Osteoblast (primary cell): ENCODE measurements at regions not wholly inside any gene's neighbourhood (a gene's known extent, or its start where the extent isn't known, plus 50 kb on each side); places are given as distances from the start of the nearest gene placed in this dataset.

ENCODE experiments used
- DNase-seq: peaks from one replicate; pipeline ENCODE4 v3.0.0; 2011; ENCODE audit warnings: low spot score, mixed read lengths; ENCODE audit not compliant: insufficient read length; ENCODE audit errors: missing footprints
- H2AFZ ChIP-seq: 2 replicates; pipeline ENCODE4 v1.6.0; 2011; ENCODE audit warnings: mild to moderate bottlenecking, low read length
- H3K27ac ChIP-seq: 2 replicates; pipeline ENCODE4 v1.5.1; 2011; ENCODE audit warnings: mild to moderate bottlenecking, low read depth, low read length, moderate library complexity
- H3K27me3 ChIP-seq: 2 replicates; pipeline ENCODE4 v1.6.0; 2012; ENCODE audit warnings: mild to moderate bottlenecking, control low read depth, inconsistent platforms, low read length, moderate library complexity; ENCODE audit not compliant: insufficient read depth
- H3K36me3 ChIP-seq: 2 replicates; pipeline ENCODE4 v1.5.1; 2011; ENCODE audit warnings: mild to moderate bottlenecking, low read length, control low read depth, moderate library complexity; ENCODE audit not compliant: insufficient read depth
- H3K4me1 ChIP-seq: 2 replicates; pipeline ENCODE4 v1.5.1; 2011; ENCODE audit warnings: mild to moderate bottlenecking, low read length, control low read depth, moderate library complexity; ENCODE audit not compliant: insufficient read depth
- H3K4me2 ChIP-seq: 2 replicates; pipeline ENCODE4 v1.6.0; 2011; ENCODE audit warnings: mild to moderate bottlenecking, low read length; ENCODE audit not compliant: insufficient read depth
- H3K4me3 ChIP-seq: fragments of 200-600 bp; sonication (generic); 3 replicates; pipeline ENCODE4 v1.5.1; 2012; ENCODE audit warnings: mild to moderate bottlenecking, low read length, inconsistent platforms; ENCODE audit not compliant: insufficient read depth
- H3K79me2 ChIP-seq: 2 replicates; pipeline ENCODE4 v1.6.0; 2012; ENCODE audit warnings: mild to moderate bottlenecking, low read length, control low read depth, inconsistent platforms; ENCODE audit not compliant: insufficient read depth
- H3K9me3 ChIP-seq: 2 replicates; pipeline ENCODE4 v1.5.1; 2011; ENCODE audit warnings: low read depth, low read length, control low read depth
- H4K20me1 ChIP-seq: 2 replicates; pipeline ENCODE4 v1.6.0; 2012; ENCODE audit warnings: mild to moderate bottlenecking, low read length, control low read depth; ENCODE audit not compliant: insufficient read depth
- TF ChIP-seq, protein P1 (sequence below): IDR thresholded peaks from 2 replicates; pipeline ENCODE4 v1.5.1; 2011; ENCODE audit warnings: mild to moderate bottlenecking, low read depth, low read length, moderate library complexity; ENCODE audit errors: extremely low read depth

DNA sequence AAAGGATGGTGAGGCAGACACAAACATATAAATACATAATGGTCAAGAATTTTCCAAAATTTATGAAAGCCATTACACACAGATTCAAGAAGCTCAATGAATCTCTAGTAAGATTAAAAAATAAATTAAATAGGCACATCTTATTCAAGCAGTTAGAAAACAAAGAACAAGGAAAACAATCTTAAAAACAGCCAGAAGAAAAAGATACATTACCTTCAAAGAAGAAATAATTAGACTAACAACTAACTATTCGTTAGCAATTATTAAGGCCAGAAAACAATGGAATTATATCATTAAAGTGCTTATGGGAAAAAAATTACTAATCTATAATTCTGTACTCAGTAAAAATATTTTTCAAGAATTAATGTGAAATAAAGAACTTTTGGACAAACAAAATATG is 593.1 kb downstream of the EBF1 start:
- Histone ChIP-seq H4K20me1 (no peaks in the 10 kb centered on the region), H2AFZ (no peak overlapping the region), H3K4me3 (no peak overlapping the region), H3K36me3 (no peaks in the 10 kb centered on the region), H3K4me1 (no peaks in the 10 kb centered on the region), H3K27me3 (no peaks in the 10 kb centered on the region), H3K9me3 (no peaks in the 10 kb centered on the region), H3K27ac (no peak overlapping the region), H3K4me2 (no peak overlapping the region), H3K79me2 (no peaks in the 10 kb centered on the region)
- TF ChIP-seq, protein P1, sequence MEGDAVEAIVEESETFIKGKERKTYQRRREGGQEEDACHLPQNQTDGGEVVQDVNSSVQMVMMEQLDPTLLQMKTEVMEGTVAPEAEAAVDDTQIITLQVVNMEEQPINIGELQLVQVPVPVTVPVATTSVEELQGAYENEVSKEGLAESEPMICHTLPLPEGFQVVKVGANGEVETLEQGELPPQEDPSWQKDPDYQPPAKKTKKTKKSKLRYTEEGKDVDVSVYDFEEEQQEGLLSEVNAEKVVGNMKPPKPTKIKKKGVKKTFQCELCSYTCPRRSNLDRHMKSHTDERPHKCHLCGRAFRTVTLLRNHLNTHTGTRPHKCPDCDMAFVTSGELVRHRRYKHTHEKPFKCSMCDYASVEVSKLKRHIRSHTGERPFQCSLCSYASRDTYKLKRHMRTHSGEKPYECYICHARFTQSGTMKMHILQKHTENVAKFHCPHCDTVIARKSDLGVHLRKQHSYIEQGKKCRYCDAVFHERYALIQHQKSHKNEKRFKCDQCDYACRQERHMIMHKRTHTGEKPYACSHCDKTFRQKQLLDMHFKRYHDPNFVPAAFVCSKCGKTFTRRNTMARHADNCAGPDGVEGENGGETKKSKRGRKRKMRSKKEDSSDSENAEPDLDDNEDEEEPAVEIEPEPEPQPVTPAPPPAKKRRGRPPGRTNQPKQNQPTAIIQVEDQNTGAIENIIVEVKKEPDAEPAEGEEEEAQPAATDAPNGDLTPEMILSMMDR: no peak
- DNase-seq: no peak

DNA sequence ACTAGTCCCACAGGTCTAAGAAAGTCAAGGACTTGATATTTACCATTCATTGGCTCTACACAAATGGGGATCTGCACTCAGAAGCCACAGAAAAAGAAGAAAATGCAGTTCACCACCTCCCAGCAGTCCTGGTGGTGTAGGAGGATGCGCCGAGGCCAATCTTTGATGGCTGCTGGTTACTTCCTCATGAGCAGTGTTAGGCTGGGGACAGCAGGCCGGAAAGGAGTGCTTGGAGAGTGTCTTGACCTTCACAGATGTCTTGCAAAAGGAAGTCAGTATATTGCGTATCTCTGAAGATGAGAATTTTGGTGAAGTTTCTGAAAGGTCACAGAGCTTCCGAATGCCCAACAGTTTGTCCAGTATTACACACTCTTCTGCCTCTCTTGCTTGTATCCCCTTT is 597.0 kb downstream of the EBF1 start:
- H3K4me1 ChIP-seq: no peaks in the 10 kb centered on the region
- no peaks in the 10 kb centered on the region for H3K27me3 ChIP-seq
- H3K4me3 ChIP-seq: no peak overlapping the region
- H3K9me3 ChIP-seq: no peaks in the 10 kb centered on the region
- no peak overlapping the region for H2AFZ ChIP-seq
- no peaks in the 10 kb centered on the region for H4K20me1 ChIP-seq
- no peaks in the 10 kb centered on the region for H3K79me2 ChIP-seq
- TF ChIP-seq, protein P1: no peak
- no peak overlapping the region for H3K27ac ChIP-seq
- H3K4me2 ChIP-seq: no peak overlapping the region
- H3K36me3 ChIP-seq: no peaks in the 10 kb centered on the region
- DNase-seq: no peak

DNA sequence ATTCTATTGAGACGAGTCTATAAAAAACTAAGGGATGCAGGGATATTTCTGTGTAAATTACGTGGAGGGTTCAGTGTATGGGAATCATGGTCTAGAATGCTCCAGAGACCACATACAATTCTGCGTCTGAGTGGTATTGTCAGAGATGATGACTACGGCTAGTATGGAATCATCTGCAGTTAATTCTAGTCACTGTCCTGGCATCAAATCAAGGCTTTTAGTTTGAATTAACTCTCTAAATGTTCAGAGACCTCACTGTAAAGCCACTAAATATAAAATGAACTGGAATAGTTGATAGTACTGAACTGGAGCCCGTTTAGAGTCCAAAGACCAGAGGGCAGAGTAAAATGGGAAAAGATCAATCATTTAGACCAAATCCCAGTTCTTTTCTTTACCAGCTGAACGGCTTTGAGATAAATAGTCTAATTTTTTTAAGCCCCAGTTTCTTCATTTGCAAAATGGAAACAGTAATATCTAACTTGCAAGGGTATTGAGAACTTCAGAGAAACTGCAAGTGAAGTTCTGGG is 599.8 kb downstream of the EBF1 start:
- Histone ChIP-seq H3K36me3 (no peaks in the 10 kb centered on the region), H3K27me3 (no peaks in the 10 kb centered on the region), H3K4me3 (no peak overlapping the region), H3K9me3 (no peaks in the 10 kb centered on the region), H3K4me1 (no peaks in the 10 kb centered on the region), H3K4me2 (no peak overlapping the region), H3K27ac (no peak overlapping the region), H2AFZ (no peak overlapping the region), H4K20me1 (no peaks in the 10 kb centered on the region), H3K79me2 (no peaks in the 10 kb centered on the region)
- DNase-seq: no peak
- TF ChIP-seq, protein P1: no peak

DNA sequence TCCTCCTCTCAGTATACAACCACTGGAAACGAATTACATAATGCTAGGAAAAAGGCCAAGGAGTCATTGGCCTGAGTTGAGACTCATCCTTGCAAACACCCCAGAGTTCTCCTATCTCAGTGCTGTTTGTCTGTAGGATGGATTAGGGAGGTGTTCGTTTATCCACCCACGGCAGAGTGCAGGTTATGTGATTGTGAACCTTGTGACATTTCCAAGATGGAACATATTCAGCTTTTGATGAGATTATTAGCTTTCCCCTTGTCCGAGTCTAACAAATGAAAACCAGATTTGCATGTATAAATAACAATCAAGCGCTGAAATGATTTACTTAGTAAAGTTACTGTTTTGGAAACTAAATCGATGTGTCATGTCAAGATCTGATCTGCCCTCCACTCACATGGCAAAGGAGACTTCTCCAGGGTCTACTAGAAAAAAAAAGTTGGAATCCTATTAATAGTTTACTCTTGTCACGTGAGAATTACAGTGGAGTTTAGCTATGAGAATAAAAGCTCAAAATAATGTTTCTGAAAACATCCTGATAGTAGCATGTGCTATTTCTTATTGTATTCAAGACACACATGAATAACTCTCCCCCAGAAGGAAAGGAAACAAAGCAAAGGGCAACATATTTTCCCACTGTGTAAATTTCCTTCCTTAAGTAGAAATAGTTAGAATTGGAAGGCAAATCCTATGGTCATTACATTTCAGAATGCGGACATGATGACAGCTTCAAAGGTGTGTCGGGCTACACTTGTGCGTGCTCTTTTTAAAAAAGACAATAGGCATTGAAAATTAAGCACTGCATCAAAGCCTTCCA is 600.4 kb downstream of the EBF1 start:
- Histone ChIP-seq H3K27me3 (no peaks in the 10 kb centered on the region), H3K4me3 (no peak overlapping the region), H3K79me2 (no peaks in the 10 kb centered on the region), H3K27ac (no peak overlapping the region), H3K4me1 (no peaks in the 10 kb centered on the region), H3K4me2 (no peak overlapping the region), H3K9me3 (no peaks in the 10 kb centered on the region), H3K36me3 (no peaks in the 10 kb centered on the region), H4K20me1 (no peaks in the 10 kb centered on the region), H2AFZ (no peak overlapping the region)
- TF ChIP-seq, protein P1: no peak
- DNase-seq: no peak
